Heart right ventricle (tissue), 16 donors: ENCODE measurements at regions not wholly inside any gene's neighbourhood (a gene's known extent, or its start where the extent isn't known, plus 50 kb on each side); places are given as distances from the start of the nearest gene placed in this dataset.
"Not testable (repeated sequence)": the region's sequence is repeated elsewhere in the genome, so short reads cannot be mapped to it uniquely, and the experiment has no call there.

Experiments used
- ATAC-seq, 8 donors: fragments of 200-7000 bp; cut with Tn5 transposase; one replicate each; pipeline ENCODE4 v1.9.1; 2020; ENCODE audit warnings: mild to moderate bottlenecking in 8 of 8, moderate library complexity in 8 of 8, moderate number of reproducible peaks in 1 of 8
- DNase-seq, 2 donors: peaks; one replicate each; pipeline ENCODE4 v3.0.0-alpha.2; 2020
- H3K27ac ChIP-seq, 10 donors: fragments of 200-600 bp; sonication (generic) in 2 of 10; one replicate each; pipeline versions ENCODE4 v1.5.0 to v1.8.0; 2020 to 2022; ENCODE audit warnings: mild to moderate bottlenecking in 3 of 10
- H3K27me3 ChIP-seq, 7 donors: fragments of 200-600 bp; one replicate each; pipeline ENCODE4 v1.8.0; 2021 to 2022; ENCODE audit warnings: mild to moderate bottlenecking in 2 of 7
- H3K36me3 ChIP-seq, 9 donors: fragments of 200-600 bp; sonication (generic) in 1 of 9; one replicate each; pipeline versions ENCODE4 v1.5.0 to v1.8.0; 2020 to 2022; ENCODE audit warnings: mild to moderate bottlenecking in 2 of 9
- H3K4me1 ChIP-seq, 9 donors: fragments of 200-600 bp; sonication (generic) in 1 of 9; one replicate each; pipeline versions ENCODE4 v1.5.0 to v1.8.0; 2020 to 2022; ENCODE audit warnings: mild to moderate bottlenecking in 4 of 9
- H3K4me3 ChIP-seq, 10 donors: fragments of 200-600 bp; sonication (generic) in 2 of 10; one replicate each; pipeline versions ENCODE4 v1.5.0 to v1.8.0; 2020 to 2022; ENCODE audit warnings: mild to moderate bottlenecking in 7 of 10, moderate library complexity in 2 of 10
- H3K9me3 ChIP-seq, 11 donors: fragments of 200-600 bp in 10 of 11; sonication (generic) in 2 of 11; one replicate each; pipeline versions ENCODE4 v1.5.0 to v1.8.0; 2013 to 2022; ENCODE audit warnings: mild to moderate bottlenecking in 2 of 11, control low read depth in 1 of 11, moderate library complexity in 1 of 11
- CTCF ChIP-seq, 9 donors: fragments of 200-600 bp; sonication (generic) in 2 of 9; IDR thresholded peaks; one replicate each; pipeline versions ENCODE4 v1.5.0 to v1.8.0; 2021 to 2022; ENCODE audit warnings: antibody characterized with exemption in 9 of 9, mild to moderate bottlenecking in 5 of 9, moderate library complexity in 1 of 9
- WGBS, 2 donors: extraction: QIAGEN DNeasy Blood & Tissue Kit; methylation state at CpG; one replicate each; pipeline ENCODE4 v1.1.7; 2013; ENCODE audit warnings: inconsistent platforms in 1 of 2; 5-methylcytosine and 5-hydroxymethylcytosine counted together
- intact Hi-C, 10 donors: fragments of 100-400 bp; cut with DNase I; formaldehyde crosslinking; loops; one replicate each; pipeline versions ENCODE4 v1.11.1 to v1.14.2; 2022
- donor health status: Arrhythmogenic right ventricular cardiomyopathy.
- donor health status: ischemic (EF 13 %, LVEDD 7.1; RV severe dilation, severe dysfunction).
- donor health status: healthy with polysubstance abuse.
- donor health status: DM: no; HTN: yes; CAD: no.
- donor health status: DM: no; HTN: no; CAD: no.
- donor health status: ischemic (EF 25% LVEDD 6.9; RV normal size, moderate dysfunction).
- donor health status: ischemic (EF 25% LVEDD 5.7; RV mildly dilated, moderate dysfunction).
- donor health status: healthy.
- donor health status: DM: yes; HTN: yes; CAD: no.
- donor health status: Ischemic cardiomyopathy.
- donor health status: ischemic (EF 35%, LVEDD 5.7; RV mildly dilated, moderate dysfunction).
- donor health status: nonischemic (EF 11% LVEDD 7.7; RV severe dilation, severe dysfunction).
- donor health status: DM: yes; HTN: yes; CAD: no.
- donor health status: PGD.
- donor health status: ischemic (EF 29% LVEDD 5.4; RV normal size, mild dysfunction).
- donor health status: nonischemic (EF 23%, LVEDD 6.1; RV moderate dilation, normal function).

- intact Hi-C loops: no loop called here
- Histone ChIP-seq H3K27me3 (peaks cover 0 to 15% (median 0%) of the 10 kb centered on the region in 7 donors), H3K36me3 (no peaks in the 10 kb centered on the region), H3K9me3 (no peaks in the 10 kb centered on the region), H3K4me1 (no peaks in the 10 kb centered on the region), H3K4me3 (no peak overlapping the region), H3K27ac (no peak overlapping the region)
- DNase-seq (no peak), ATAC-seq (no peak)
- WGBS, 2 donors: 74 to 76% methylated on average over 10 of the region's 10 CpGs
- no peak for TF ChIP-seq CTCF (IDR thresholded peaks at IDR 0.05)
These were observed 179.7 kb downstream of the EVA1A start for GRCh38 chr2:75381032-75381431.

- no peak for ATAC-seq
- Histone ChIP-seq H3K36me3 (no peaks in the 10 kb centered on the region), H3K9me3 (no peaks in the 10 kb centered on the region), H3K27ac (no peak overlapping the region), H3K4me1 (no peaks in the 10 kb centered on the region), H3K27me3 (peaks cover 0 to 15% (median 0%) of the 10 kb centered on the region in 7 donors), H3K4me3 (no peak overlapping the region)
- no peak for DNase-seq
- intact Hi-C loops: no loop called here
- no peak for TF ChIP-seq CTCF (IDR thresholded peaks at IDR 0.05)
- WGBS, 2 donors: 68 to 72% methylated on average over 7 of the region's 7 CpGs
These were observed 180.3 kb upstream of the TACR1 start for GRCh38 chr2:75379476-75380210.

GRCh38 chr2:75375646-75376582 is 176.6 kb upstream of the TACR1 start:
- TF ChIP-seq CTCF (IDR thresholded peaks at IDR 0.05): no peak
- peaks cover 0 to 3% (median 0%) of the 10 kb centered on the region in 11 donors for H3K9me3 ChIP-seq
- no peaks in the 10 kb centered on the region for H3K4me1 ChIP-seq
- H3K36me3 ChIP-seq: no peaks in the 10 kb centered on the region
- DNase-seq (no peak), ATAC-seq (no peak)
- WGBS, 2 donors: 86 to 88% methylated on average over 3 of the region's 3 CpGs
- peaks cover 0 to 15% (median 0%) of the 10 kb centered on the region in 7 donors for H3K27me3 ChIP-seq
- no peak overlapping the region for H3K27ac ChIP-seq
- H3K4me3 ChIP-seq: no peak overlapping the region
- intact Hi-C loops: no loop called here

- H3K4me3 ChIP-seq, ATAC-seq, H3K36me3 ChIP-seq, H3K27me3 ChIP-seq, intact Hi-C loops, H3K27ac ChIP-seq, H3K4me1 ChIP-seq, DNase-seq: not testable (repeated sequence)
- WGBS, 2 donors: 54 to 56% methylated on average over 6 of the region's 6 CpGs
- peaks cover 0 to 15% (median 0%) of the 10 kb centered on the region in 11 donors for H3K9me3 ChIP-seq
These were observed 175.2 kb upstream of the TACR1 start for GRCh38 chr2:75374414-75374957.
